ENCODE measurements at regions not wholly inside any gene's neighbourhood (a gene's known extent, or its start where the extent isn't known, plus 50 kb on each side); places are given as distances from the start of the nearest gene placed in this dataset.

DNA sequence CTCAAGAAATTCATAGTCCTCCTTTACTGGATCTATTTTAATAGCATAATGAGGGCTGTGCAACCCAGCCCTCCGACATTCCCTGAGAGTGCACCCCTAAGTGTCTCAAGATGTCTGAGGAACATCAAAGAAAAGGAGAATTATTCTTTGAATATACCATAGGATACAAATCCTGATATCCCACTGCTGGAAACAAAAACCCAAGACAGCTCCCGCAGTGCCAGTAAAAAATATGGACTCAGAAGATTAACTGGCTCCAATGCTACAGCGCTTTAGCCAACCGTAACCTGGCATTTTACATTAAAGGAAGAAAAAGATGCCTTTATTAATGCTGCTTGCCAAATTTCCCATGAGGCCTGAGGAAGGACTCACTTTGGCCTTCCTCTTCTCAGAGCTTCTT, 168.4 kb downstream of the TTC32 start:
- no peak for TF ChIP-seq EP300 (IDR thresholded peaks at IDR 0.05)
- TF ChIP-seq, protein P1, sequence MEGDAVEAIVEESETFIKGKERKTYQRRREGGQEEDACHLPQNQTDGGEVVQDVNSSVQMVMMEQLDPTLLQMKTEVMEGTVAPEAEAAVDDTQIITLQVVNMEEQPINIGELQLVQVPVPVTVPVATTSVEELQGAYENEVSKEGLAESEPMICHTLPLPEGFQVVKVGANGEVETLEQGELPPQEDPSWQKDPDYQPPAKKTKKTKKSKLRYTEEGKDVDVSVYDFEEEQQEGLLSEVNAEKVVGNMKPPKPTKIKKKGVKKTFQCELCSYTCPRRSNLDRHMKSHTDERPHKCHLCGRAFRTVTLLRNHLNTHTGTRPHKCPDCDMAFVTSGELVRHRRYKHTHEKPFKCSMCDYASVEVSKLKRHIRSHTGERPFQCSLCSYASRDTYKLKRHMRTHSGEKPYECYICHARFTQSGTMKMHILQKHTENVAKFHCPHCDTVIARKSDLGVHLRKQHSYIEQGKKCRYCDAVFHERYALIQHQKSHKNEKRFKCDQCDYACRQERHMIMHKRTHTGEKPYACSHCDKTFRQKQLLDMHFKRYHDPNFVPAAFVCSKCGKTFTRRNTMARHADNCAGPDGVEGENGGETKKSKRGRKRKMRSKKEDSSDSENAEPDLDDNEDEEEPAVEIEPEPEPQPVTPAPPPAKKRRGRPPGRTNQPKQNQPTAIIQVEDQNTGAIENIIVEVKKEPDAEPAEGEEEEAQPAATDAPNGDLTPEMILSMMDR (IDR thresholded peaks at IDR 0.05) = no peak
